ENCODE measurements at regions not wholly inside any gene's neighbourhood (a gene's known extent, or its start where the extent isn't known, plus 50 kb on each side); places are given as distances from the start of the nearest gene placed in this dataset.

DNA sequence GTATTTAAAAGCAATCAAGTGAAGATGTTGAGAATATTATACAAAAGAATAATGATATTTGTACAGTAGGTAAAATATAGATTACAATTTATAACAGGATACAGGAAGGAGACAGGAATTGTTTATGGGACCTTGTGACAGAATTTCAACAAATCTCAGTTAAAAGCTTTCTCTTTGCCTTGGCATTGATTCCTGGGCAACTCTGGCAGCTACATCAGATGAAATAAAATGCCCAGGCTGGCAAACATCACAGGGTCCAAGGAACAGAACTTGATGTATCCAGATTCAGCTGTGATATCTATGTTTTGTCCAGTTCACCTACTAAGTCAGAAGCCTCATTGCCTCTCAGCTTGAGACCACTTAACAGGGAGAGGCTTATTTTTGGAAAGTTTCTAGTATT lies 473.1 kb downstream of the MCTP2 start:
- TF ChIP-seq, protein P1, sequence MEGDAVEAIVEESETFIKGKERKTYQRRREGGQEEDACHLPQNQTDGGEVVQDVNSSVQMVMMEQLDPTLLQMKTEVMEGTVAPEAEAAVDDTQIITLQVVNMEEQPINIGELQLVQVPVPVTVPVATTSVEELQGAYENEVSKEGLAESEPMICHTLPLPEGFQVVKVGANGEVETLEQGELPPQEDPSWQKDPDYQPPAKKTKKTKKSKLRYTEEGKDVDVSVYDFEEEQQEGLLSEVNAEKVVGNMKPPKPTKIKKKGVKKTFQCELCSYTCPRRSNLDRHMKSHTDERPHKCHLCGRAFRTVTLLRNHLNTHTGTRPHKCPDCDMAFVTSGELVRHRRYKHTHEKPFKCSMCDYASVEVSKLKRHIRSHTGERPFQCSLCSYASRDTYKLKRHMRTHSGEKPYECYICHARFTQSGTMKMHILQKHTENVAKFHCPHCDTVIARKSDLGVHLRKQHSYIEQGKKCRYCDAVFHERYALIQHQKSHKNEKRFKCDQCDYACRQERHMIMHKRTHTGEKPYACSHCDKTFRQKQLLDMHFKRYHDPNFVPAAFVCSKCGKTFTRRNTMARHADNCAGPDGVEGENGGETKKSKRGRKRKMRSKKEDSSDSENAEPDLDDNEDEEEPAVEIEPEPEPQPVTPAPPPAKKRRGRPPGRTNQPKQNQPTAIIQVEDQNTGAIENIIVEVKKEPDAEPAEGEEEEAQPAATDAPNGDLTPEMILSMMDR (IDR thresholded peaks at IDR 0.05; ENCODE audit: low read depth, low read length) = no peak
- TF ChIP-seq EZH2phosphoT487 (IDR thresholded peaks at IDR 0.05; ENCODE audit: low read depth) = no peak

Data from OCI-LY3 (cell line).